ENCODE measurements at regions not wholly inside any gene's neighbourhood (a gene's known extent, or its start where the extent isn't known, plus 50 kb on each side); places are given as distances from the start of the nearest gene placed in this dataset.

DNA sequence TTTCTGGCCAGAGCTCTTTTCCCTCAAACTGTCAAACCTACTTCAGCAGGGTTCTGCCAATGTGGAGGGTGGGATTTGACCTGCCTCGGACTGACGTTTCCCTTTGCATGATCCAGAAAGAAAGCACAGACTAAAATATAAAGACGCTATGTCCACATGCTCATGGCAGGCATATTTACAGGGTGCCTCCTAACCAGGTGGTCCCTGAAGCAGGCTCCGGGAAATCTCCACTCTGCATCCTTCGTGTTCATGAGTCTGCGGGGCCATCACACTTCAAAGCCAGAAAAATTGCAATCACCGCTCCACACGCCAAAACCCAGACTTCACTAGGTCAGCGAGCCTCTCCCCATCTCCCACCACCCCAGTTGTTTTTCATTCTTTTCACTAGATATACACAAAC lies 143.3 kb upstream of the IGF1R start:
- no peak overlapping the region for H3K27ac ChIP-seq
- peaks cover 32% of the 10 kb centered on the region for H3K27me3 ChIP-seq (replicated peaks; ENCODE audit: insufficient read depth)
- no peaks in the 10 kb centered on the region for H3K36me3 ChIP-seq (ENCODE audit: low read depth)
- H3K9me2 ChIP-seq (ENCODE audit: insufficient read depth) = no peaks in the 10 kb centered on the region
- no peak for TF ChIP-seq EZH2 (IDR thresholded peaks at IDR 0.05; ENCODE audit: insufficient read depth, poor library complexity, severe bottlenecking)
- TF ChIP-seq EZH2phosphoT487 (IDR thresholded peaks at IDR 0.05; ENCODE audit: insufficient read depth, low read depth) = no peak
- peaks cover 3% of the 10 kb centered on the region; the same call in 1 of the 2 replicates for H3K4me1 ChIP-seq (ENCODE audit: insufficient read depth)
- DNase-seq = no peak
- no peak overlapping the region for H2AFZ ChIP-seq
- in situ Hi-C loops (cut with MboI) = no loop called here
- H3F3A ChIP-seq (ENCODE audit: insufficient read depth) = no peaks in the 10 kb centered on the region
- no peak overlapping the region for H3K4me2 ChIP-seq (ENCODE audit: unreplicated experiment)
- no peaks in the 10 kb centered on the region for H3K9me3 ChIP-seq (ENCODE audit: low read depth)
- no peak overlapping the region for H3K4me3 ChIP-seq
- H3K9ac ChIP-seq = no peak overlapping the region
- no peaks in the 10 kb centered on the region for H3K79me2 ChIP-seq (ENCODE audit: insufficient read depth)
- WGBS, 2 experiments (ENCODE audit: low coverage in 1 of 2, low lambda C conversion rate in 2 of 2, missing lambda C conversion rate in 2 of 2) = 70 to 71% methylated on average over 9 of the region's 9 CpGs
- no peaks in the 10 kb centered on the region for H4K20me1 ChIP-seq (ENCODE audit: insufficient read depth)

DNA sequence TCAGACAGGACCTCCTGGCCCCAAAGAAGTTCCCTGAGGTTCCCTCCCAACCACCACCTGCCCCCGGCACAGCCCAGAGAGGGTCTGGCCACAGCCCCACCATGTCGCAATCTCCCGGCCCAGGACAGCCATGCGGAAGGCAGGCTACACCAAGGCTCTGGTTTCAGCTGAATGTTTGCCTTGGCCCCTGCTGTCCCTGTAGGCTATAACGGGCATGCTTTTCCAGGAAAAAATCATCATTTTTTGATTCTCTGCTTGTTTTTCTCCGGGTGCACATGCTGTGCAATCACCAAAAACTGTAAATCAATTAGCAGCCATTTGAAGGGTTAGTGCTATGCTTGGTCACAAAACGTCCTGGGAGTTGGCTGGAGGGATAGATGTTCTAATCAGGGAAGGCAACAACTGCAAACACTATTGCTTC lies 142.7 kb upstream of the IGF1R start:
- Histone ChIP-seq H3K79me2 (ENCODE audit: insufficient read depth) (no peaks in the 10 kb centered on the region), H3K27me3 (replicated peaks; ENCODE audit: insufficient read depth) (peaks cover 32% of the 10 kb centered on the region), H3K9me3 (ENCODE audit: low read depth) (no peaks in the 10 kb centered on the region), H3K4me2 (ENCODE audit: unreplicated experiment) (no peak overlapping the region), H3K9ac (no peak overlapping the region), H2AFZ (no peak overlapping the region), H3K27ac (no peak overlapping the region), H3K9me2 (ENCODE audit: insufficient read depth) (no peaks in the 10 kb centered on the region), H3F3A (ENCODE audit: insufficient read depth) (no peaks in the 10 kb centered on the region), H3K36me3 (ENCODE audit: low read depth) (no peaks in the 10 kb centered on the region), H4K20me1 (ENCODE audit: insufficient read depth) (no peaks in the 10 kb centered on the region), H3K4me3 (no peak overlapping the region), H3K4me1 (ENCODE audit: insufficient read depth) (peaks cover 3% of the 10 kb centered on the region; the same call in 1 of the 2 replicates)
- in situ Hi-C loops (cut with MboI) = no loop called here
- TF ChIP-seq EZH2phosphoT487 (IDR thresholded peaks at IDR 0.05; ENCODE audit: insufficient read depth, low read depth) = no peak
- TF ChIP-seq EZH2 (IDR thresholded peaks at IDR 0.05; ENCODE audit: insufficient read depth, poor library complexity, severe bottlenecking) = no peak
- 9% methylated on average over 7 of the region's 7 CpGs for WGBS, 2 experiments (ENCODE audit: low coverage in 1 of 2, low lambda C conversion rate in 2 of 2, missing lambda C conversion rate in 2 of 2)
- DNase-seq = no peak

DNA sequence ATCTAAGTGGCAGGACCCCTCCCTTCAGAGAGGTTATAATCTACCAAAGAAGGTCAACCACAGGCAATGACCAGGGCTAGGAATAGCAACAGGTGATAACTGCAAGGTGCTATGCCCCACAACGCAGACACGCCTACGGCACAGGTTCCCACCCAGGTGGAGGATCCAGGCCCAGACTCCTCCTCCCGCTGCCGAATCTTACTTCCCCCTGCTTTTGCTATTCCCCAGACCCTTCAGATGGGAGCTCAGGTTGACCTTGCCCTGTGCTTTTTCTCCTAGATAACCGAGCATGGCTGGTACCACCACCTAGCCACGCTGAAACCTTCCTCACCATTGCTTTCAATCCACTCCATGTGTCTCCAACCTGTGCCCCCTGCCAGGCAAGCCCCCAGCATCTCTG lies 142.2 kb upstream of the IGF1R start:
- in situ Hi-C loops (cut with MboI) = no loop called here
- Histone ChIP-seq H3K4me3 (no peak overlapping the region), H3F3A (ENCODE audit: insufficient read depth) (no peaks in the 10 kb centered on the region), H2AFZ (no peak overlapping the region), H3K4me2 (ENCODE audit: unreplicated experiment) (no peak overlapping the region), H3K27ac (no peak overlapping the region), H3K36me3 (ENCODE audit: low read depth) (no peaks in the 10 kb centered on the region), H3K9me2 (ENCODE audit: insufficient read depth) (no peaks in the 10 kb centered on the region), H3K9ac (no peak overlapping the region), H3K27me3 (replicated peaks; ENCODE audit: insufficient read depth) (peaks cover 32% of the 10 kb centered on the region), H4K20me1 (ENCODE audit: insufficient read depth) (no peaks in the 10 kb centered on the region), H3K9me3 (ENCODE audit: low read depth) (no peaks in the 10 kb centered on the region), H3K4me1 (ENCODE audit: insufficient read depth) (peaks cover 3% of the 10 kb centered on the region; the same call in 1 of the 2 replicates), H3K79me2 (ENCODE audit: insufficient read depth) (no peaks in the 10 kb centered on the region)
- no peak for DNase-seq
- TF ChIP-seq EZH2phosphoT487 (IDR thresholded peaks at IDR 0.05; ENCODE audit: insufficient read depth, low read depth) = no peak
- TF ChIP-seq EZH2 (IDR thresholded peaks at IDR 0.05; ENCODE audit: insufficient read depth, poor library complexity, severe bottlenecking) = no peak
- 75 to 81% methylated on average over 7 of the region's 7 CpGs for WGBS, 2 experiments (ENCODE audit: low coverage in 1 of 2, low lambda C conversion rate in 2 of 2, missing lambda C conversion rate in 2 of 2)

DNA sequence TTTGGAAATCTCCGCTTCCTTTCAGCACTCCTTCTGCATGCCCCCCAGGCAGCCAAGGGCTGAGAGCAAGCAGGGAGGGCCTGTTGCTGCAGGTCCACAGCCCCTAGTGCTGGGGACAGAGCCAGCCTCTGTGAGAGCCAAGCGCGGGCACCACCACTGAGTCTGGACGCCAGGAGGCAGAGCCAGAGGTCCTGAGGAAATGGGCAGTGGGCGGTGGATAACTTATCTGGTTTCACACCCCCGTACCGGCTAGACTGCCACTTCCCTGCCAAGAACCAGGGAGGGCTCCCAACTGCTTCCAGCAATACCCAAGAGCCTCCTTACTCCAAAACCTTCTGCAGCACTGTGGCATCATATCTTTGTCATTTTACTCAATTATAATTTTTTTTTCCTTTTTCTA lies 141.6 kb upstream of the IGF1R start:
- H3K9me2 ChIP-seq (ENCODE audit: insufficient read depth) = no peaks in the 10 kb centered on the region
- H3K36me3 ChIP-seq (ENCODE audit: low read depth) = no peaks in the 10 kb centered on the region
- H4K20me1 ChIP-seq (ENCODE audit: insufficient read depth) = no peaks in the 10 kb centered on the region
- 47 to 52% methylated on average over 7 of the region's 7 CpGs for WGBS, 2 experiments (ENCODE audit: low coverage in 1 of 2, low lambda C conversion rate in 2 of 2, missing lambda C conversion rate in 2 of 2)
- no peak overlapping the region for H3K9ac ChIP-seq
- in situ Hi-C loops (cut with MboI) = no loop called here
- H3K79me2 ChIP-seq (ENCODE audit: insufficient read depth) = no peaks in the 10 kb centered on the region
- H3K27ac ChIP-seq = no peak overlapping the region
- TF ChIP-seq EZH2 (IDR thresholded peaks at IDR 0.05; ENCODE audit: insufficient read depth, poor library complexity, severe bottlenecking) (no peak), EZH2phosphoT487 (IDR thresholded peaks at IDR 0.05; ENCODE audit: insufficient read depth, low read depth) (no peak)
- no peak overlapping the region for H3K4me2 ChIP-seq (ENCODE audit: unreplicated experiment)
- no peak for DNase-seq
- H3F3A ChIP-seq (ENCODE audit: insufficient read depth) = no peaks in the 10 kb centered on the region
- no peak overlapping the region for H2AFZ ChIP-seq
- no peak overlapping the region for H3K4me3 ChIP-seq
- H3K27me3 ChIP-seq (replicated peaks; ENCODE audit: insufficient read depth) = peaks cover 32% of the 10 kb centered on the region
- no peaks in the 10 kb centered on the region for H3K9me3 ChIP-seq (ENCODE audit: low read depth)
- peaks cover 3% of the 10 kb centered on the region; the same call in 1 of the 2 replicates for H3K4me1 ChIP-seq (ENCODE audit: insufficient read depth)
